A673 (cell line): ENCODE measurements at regions not wholly inside any gene's neighbourhood (a gene's known extent, or its start where the extent isn't known, plus 50 kb on each side); places are given as distances from the start of the nearest gene placed in this dataset.

Source experiments
- BruUV-seq: library from RNA; stranded (reverse); fragments of 400-500 nt; replicated peaks from 2 replicates; lab custom pipeline; 2021; lab: Mats Ljungman, UMichigan
- CTCF ChIA-PET: fragments of 300-600 bp; sonication (Branson Sonifier 250); formaldehyde crosslinking; loops from one replicate; lab custom pipeline; 2022; ENCODE audit warnings: antibody characterized with exemption; lab: Charles Lee
- POLR2A ChIA-PET: fragments of 300-600 bp; sonication (Branson Sonifier 250); formaldehyde crosslinking; loops from one replicate; lab custom pipeline; 2022; ENCODE audit warnings: antibody characterized with exemption; ENCODE audit not compliant: low non-redundant PET; lab: Charles Lee
- DNase-seq: peaks from one replicate; pipeline ENCODE4 v3.0.0-alpha.2; 2015; ENCODE audit warnings: low spot score
- H3K27ac ChIP-seq: fragments of 200-600 bp; sonication (generic); 2 replicates; pipeline ENCODE4 v1.5.1; 2016; ENCODE audit warnings: mixed run types, low read depth, mild to moderate bottlenecking, mixed read lengths, antibody characterized with exemption, low read length; ENCODE audit not compliant: poor library complexity, severe bottlenecking
- H3K27me3 ChIP-seq: fragments of 200-600 bp; sonication (generic); replicated peaks from 2 replicates; pipeline ENCODE4 v1.6.1; 2017; ENCODE audit warnings: mixed run types, low read depth, mild to moderate bottlenecking, mixed read lengths, antibody characterized with exemption, low read length; ENCODE audit not compliant: insufficient read depth, poor library complexity
- H3K36me3 ChIP-seq: fragments of 200-600 bp; sonication (generic); 2 replicates; pipeline ENCODE4 v1.6.1; 2016; ENCODE audit warnings: mixed run types, mild to moderate bottlenecking, mixed read lengths, antibody characterized with exemption, low read length; ENCODE audit not compliant: insufficient read depth, poor library complexity, severe bottlenecking
- H3K4me1 ChIP-seq: fragments of 200-600 bp; sonication (generic); 2 replicates; pipeline ENCODE4 v1.6.1; 2017; ENCODE audit warnings: mixed run types, mild to moderate bottlenecking, mixed read lengths, antibody characterized with exemption, low read length; ENCODE audit not compliant: insufficient read depth, poor library complexity, severe bottlenecking
- H3K4me3 ChIP-seq: fragments of 200-600 bp; sonication (generic); 2 replicates; pipeline ENCODE4 v1.5.1; 2016; ENCODE audit warnings: low read depth, mixed run types, mild to moderate bottlenecking, mixed read lengths, low read length; ENCODE audit not compliant: poor library complexity, severe bottlenecking
- H3K9me3 ChIP-seq: fragments of 200-600 bp; sonication (generic); 2 replicates; pipeline ENCODE4 v1.6.1; 2016; ENCODE audit warnings: mixed run types, low read depth, mild to moderate bottlenecking, mixed read lengths, antibody characterized with exemption, low read length; ENCODE audit not compliant: poor library complexity, severe bottlenecking
- EZH2 ChIP-seq: fragments of 200-600 bp; sonication (generic); IDR thresholded peaks from 2 replicates; pipeline ENCODE4 v1.6.1; 2017; ENCODE audit warnings: borderline replicate concordance, low read depth, mild to moderate bottlenecking, mixed read lengths, antibody characterized with exemption, low read length; ENCODE audit not compliant: poor library complexity, severe bottlenecking
- intact Hi-C: fragments of 100-400 bp; cut with micrococcal nuclease; formaldehyde crosslinking; loops from one replicate; pipeline ENCODE4 v1.10.0; 2022; ENCODE audit not compliant: unreplicated experiment
- TF ChIP-seq, protein P1 (sequence below): fragments of 300-800, 200-600 bp; sonication (generic); conservative IDR thresholded peaks from 2 replicates; pipeline ENCODE4 v1.5.1; 2017; ENCODE audit warnings: low read depth, mild to moderate bottlenecking, antibody characterized with exemption, low read length, moderate library complexity, mixed read lengths

DNA sequence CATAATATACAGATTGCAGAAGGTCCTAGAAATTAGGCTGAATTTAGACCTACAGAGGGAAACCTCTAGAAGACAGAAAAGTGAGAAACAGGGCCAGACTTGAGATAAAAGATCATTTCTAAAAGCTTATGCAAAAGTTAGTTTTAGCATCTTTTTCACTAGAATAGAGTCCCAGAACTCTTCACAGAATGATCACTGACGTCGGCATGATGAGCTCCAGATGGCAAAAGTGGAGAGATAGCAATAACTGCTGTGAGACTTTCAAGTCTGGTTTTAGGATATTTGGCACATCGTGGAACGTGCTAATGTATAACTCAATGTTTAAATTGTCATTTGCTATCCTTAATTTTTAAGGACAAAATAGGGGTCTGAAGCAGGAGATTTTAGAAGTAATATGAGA lies 1050.7 kb upstream of the CELF4 start:
- BruUV-seq, result no TSS peak
- no peak for DNase-seq

DNA sequence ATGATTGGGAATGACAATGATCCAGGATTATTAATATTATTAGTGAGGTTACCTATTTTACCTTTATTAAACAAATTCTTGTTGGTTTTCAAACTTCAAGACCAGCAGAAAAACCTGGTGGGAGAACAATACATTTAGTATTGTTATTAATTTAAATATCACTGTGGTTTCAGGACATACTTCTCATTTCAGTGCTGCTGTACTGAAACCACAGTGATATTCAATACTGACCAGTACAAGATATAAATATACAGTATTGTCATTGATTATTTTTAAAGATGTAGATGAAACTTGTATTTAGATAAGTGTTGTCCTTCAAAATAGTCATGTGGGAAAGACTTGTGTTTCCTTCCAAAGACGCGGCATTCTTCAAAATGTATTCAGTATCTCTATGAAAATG lies 1047.3 kb upstream of the CELF4 start:
- Histone ChIP-seq H3K27ac (no peak overlapping the region), H3K9me3 (no peaks in the 10 kb centered on the region), H3K4me3 (no peak overlapping the region), H3K27me3 (no peaks in the 10 kb centered on the region), H3K4me1 (no peaks in the 10 kb centered on the region), H3K36me3 (no peaks in the 10 kb centered on the region)
- no peak for TF ChIP-seq EZH2
- TF ChIP-seq, protein P1, sequence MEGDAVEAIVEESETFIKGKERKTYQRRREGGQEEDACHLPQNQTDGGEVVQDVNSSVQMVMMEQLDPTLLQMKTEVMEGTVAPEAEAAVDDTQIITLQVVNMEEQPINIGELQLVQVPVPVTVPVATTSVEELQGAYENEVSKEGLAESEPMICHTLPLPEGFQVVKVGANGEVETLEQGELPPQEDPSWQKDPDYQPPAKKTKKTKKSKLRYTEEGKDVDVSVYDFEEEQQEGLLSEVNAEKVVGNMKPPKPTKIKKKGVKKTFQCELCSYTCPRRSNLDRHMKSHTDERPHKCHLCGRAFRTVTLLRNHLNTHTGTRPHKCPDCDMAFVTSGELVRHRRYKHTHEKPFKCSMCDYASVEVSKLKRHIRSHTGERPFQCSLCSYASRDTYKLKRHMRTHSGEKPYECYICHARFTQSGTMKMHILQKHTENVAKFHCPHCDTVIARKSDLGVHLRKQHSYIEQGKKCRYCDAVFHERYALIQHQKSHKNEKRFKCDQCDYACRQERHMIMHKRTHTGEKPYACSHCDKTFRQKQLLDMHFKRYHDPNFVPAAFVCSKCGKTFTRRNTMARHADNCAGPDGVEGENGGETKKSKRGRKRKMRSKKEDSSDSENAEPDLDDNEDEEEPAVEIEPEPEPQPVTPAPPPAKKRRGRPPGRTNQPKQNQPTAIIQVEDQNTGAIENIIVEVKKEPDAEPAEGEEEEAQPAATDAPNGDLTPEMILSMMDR, result no peak
- no TSS peak for BruUV-seq
- ChIA-PET CTCF (no interaction called here), POLR2A (no interaction called here)
- DNase-seq, result no peak
- intact Hi-C loops, result no loop called here

More for the DNA sequence above, 1050.7 kb upstream of the CELF4 start:
- H3K9me3 ChIP-seq, result no peaks in the 10 kb centered on the region
- intact Hi-C loops, result no loop called here
- H3K4me1 ChIP-seq, result no peaks in the 10 kb centered on the region
- H3K4me3 ChIP-seq, result no peak overlapping the region
- H3K36me3 ChIP-seq, result no peaks in the 10 kb centered on the region
- POLR2A ChIA-PET, result no interaction called here
- H3K27me3 ChIP-seq, result no peaks in the 10 kb centered on the region
- no peak overlapping the region for H3K27ac ChIP-seq
- CTCF ChIA-PET, result no interaction called here
- TF ChIP-seq EZH2, result no peak
- TF ChIP-seq, protein P1, result no peak

DNA sequence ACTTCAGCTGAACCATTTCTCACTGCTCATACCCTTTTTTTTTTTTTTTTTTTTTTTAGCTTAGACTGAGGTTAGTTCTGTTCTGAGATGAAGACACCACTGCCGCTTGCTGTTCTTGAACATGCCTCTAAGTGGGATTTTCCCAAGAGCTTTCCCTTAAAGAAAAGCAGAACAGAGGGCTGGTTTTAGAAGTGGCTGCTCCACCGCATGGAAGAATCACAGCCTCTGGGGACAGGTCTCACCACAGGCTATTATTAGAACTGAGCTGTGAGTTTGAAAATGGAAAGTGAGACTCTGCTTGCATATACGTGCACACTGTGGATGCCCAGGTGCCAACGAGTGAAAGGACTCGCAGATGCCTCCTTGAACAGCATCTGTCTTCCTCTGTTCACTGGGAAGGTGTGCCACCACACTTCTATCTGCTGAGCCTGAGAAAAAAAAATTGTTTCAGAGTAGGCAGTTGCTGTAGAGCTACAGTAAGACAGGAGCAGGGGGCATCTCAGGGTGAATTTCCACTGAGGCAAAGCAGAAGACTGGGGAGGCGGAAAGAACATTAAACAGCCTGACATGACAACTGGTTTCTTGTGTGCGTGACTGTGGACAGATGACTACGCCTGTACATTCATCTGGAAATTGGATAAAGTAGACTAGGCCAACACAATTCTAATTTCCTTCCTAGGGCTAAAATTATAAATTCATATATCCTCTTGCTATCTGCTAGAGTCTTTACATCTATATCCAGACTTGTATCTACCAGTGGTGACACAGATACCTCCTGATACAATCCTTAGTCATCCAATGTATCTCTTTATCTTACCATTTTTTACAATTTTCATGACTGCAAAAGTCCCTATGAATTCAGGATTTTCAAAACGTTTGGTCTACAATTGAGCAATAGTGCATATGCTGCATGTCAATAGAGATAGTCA lies 1045.7 kb upstream of the CELF4 start:
- Histone ChIP-seq H3K4me3 (no peak overlapping the region), H3K27me3 (no peaks in the 10 kb centered on the region), H3K9me3 (no peaks in the 10 kb centered on the region), H3K36me3 (no peaks in the 10 kb centered on the region), H3K27ac (no peak overlapping the region), H3K4me1 (no peaks in the 10 kb centered on the region)
- POLR2A ChIA-PET, result no interaction called here
- TF ChIP-seq EZH2, result no peak
- TF ChIP-seq, protein P1, result no peak
- BruUV-seq, result no TSS peak
- intact Hi-C loops, result no loop called here
- CTCF ChIA-PET, result interaction anchor here (0.6 kb wide), 1 partner anchor 13 kb away, joined by 7 read pairs; no protein-coding TSS in a partner anchor
- no peak for DNase-seq
